GM12891 (cell line): ENCODE measurements at regions not wholly inside any gene's neighbourhood (a gene's known extent, or its start where the extent isn't known, plus 50 kb on each side); places are given as distances from the start of the nearest gene placed in this dataset.

Source experiments
- POLR2A ChIP-seq: IDR thresholded peaks from 2 replicates; pipeline ENCODE4 v1.6.1; 2011; ENCODE audit warnings: low read depth, low read length, control low read depth
- SPI1 ChIP-seq: IDR thresholded peaks from 2 replicates; pipeline ENCODE4 v1.6.1; 2011; ENCODE audit warnings: low read depth, low read length, control low read depth
- TAF1 ChIP-seq: IDR thresholded peaks from 2 replicates; pipeline ENCODE4 v1.6.1; 2011; ENCODE audit warnings: low read depth, low read length, control low read depth

- TF ChIP-seq POLR2A = no peak
- TF ChIP-seq TAF1 = no peak
- no peak for TF ChIP-seq SPI1
Measured at GRCh38 chr4:156515295-156515694, 456.3 kb downstream of the PDGFC start.
